ENCODE measurements at regions not wholly inside any gene's neighbourhood (a gene's known extent, or its start where the extent isn't known, plus 50 kb on each side); places are given as distances from the start of the nearest gene placed in this dataset.
"Not testable (repeated sequence)": the region's sequence is repeated elsewhere in the genome, so short reads cannot be mapped to it uniquely, and the experiment has no call there.

DNA sequence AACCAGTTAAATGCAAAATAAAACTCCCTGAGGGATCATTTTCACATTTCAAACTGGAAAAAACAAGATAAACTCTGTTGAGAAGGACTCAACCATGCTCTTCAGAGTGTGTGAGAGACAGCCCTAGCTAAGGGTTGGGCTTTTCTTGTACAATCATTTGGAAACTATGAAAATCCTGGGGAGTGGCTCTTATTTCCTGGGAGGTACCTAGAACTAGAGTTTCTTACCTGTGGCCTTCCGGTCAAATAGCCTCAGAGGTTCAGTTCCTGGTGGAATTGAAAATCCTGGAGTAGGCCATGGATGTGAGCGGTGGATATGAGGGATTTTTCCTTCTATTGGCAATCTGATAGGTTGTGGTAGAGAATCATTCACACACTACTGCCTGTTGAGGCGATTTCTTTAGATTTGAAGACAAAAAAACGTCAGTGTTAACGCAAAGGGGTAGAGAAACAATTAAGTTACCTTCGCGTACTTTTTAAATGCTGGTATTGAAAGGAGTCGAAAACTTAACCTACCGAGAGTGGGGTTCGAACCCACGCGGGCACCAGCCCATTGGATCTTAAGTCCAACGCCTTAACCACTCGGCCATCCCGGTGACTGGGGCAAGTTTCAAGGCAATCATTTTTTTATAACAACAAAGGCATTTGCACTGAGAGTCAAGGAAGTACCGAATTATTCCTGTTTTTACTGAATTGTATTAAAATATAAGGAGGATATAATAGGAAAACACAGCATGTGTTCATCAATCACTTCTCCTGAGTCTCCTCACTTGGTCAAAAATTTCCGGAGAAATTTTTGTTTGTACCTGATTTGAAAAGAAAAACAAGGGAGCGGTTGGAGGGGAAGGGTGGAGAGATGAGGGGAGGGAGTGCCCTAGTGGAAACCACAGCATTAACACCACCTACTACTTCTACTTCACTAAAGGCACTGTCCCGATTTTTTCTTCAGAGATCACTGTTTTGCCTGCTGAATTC is 191.3 kb downstream of the OR2B2 start:
- Histone ChIP-seq H3K4me1 (no peaks in the 10 kb centered on the region), H3K4me3 (no peak overlapping the region), H3K27me3 (peaks cover 64% of the 10 kb centered on the region), H3K36me3 (no peaks in the 10 kb centered on the region), H3K9me3 (no peaks in the 10 kb centered on the region), H3K27ac (no peak overlapping the region)
- ATAC-seq, result no peak
- WGBS, 2 donors (ENCODE audit: low coverage in 1 of 2), result 30 to 38% methylated on average over 14 to 19 of the region's 19 CpGs
- TF ChIP-seq CTCF (IDR thresholded peaks at IDR 0.05) (no peak), POLR2AphosphoS5 (IDR thresholded peaks at IDR 0.05) (no peak), EP300 (IDR thresholded peaks at IDR 0.05) (no peak), POLR2A (IDR thresholded peaks at IDR 0.05) (no peak)

GRCh38 chr6:27719039-27719438 is 193.2 kb downstream of the OR2B2 start:
- not testable (repeated sequence) for H3K27ac ChIP-seq, H3K36me3 ChIP-seq, H3K4me3 ChIP-seq, ATAC-seq, H3K4me1 ChIP-seq, H3K9me3 ChIP-seq
- WGBS, 2 donors (ENCODE audit: low coverage in 1 of 2), result 52 to 62% methylated on average over 5 to 8 of the region's 8 CpGs
- peaks cover 66% of the 10 kb centered on the region for H3K27me3 ChIP-seq

DNA sequence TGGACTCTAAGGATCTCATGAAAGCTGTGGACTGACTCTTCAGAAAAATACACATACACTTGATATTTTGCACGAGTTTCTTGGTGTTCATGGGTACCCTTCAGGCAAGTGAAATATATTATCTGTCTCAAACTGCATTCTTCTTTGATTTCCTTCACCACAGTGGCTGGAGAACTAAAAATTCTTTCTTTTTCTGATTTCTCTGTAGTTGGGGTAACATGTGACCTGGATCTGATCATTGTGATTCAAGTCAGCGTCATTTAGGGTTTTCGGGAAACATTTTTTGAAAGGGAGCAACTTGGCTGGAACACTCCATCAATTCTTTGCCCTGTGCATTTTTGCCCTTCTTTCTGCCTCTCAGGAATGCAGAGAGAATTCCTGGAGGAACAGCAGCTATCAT is 205.8 kb downstream of the OR2B2 start:
- H3K9me3 ChIP-seq, result no peaks in the 10 kb centered on the region
- H3K27me3 ChIP-seq, result peaks cover 16% of the 10 kb centered on the region
- TF ChIP-seq POLR2A (IDR thresholded peaks at IDR 0.05), result no peak
- TF ChIP-seq EP300 (IDR thresholded peaks at IDR 0.05), result no peak
- no peak for TF ChIP-seq POLR2AphosphoS5 (IDR thresholded peaks at IDR 0.05)
- TF ChIP-seq CTCF (IDR thresholded peaks at IDR 0.05), result no peak
- no peak overlapping the region for H3K4me3 ChIP-seq
- H3K4me1 ChIP-seq, result no peaks in the 10 kb centered on the region
- H3K27ac ChIP-seq, result no peak overlapping the region
- no peaks in the 10 kb centered on the region for H3K36me3 ChIP-seq
- no peak for ATAC-seq
- WGBS, 2 donors (ENCODE audit: low coverage in 1 of 2), result 88 to 90% methylated on average over 2 to 3 of the region's 3 CpGs

GRCh38 chr6:27700337-27700736 is 211.9 kb downstream of the OR2B2 start:
- TF ChIP-seq EP300 (IDR thresholded peaks at IDR 0.05), result no peak
- no peaks in the 10 kb centered on the region for H3K4me1 ChIP-seq
- H3K4me3 ChIP-seq, result no peak overlapping the region
- H3K27me3 ChIP-seq, result peaks cover 43% of the 10 kb centered on the region
- no peaks in the 10 kb centered on the region for H3K36me3 ChIP-seq
- no peaks in the 10 kb centered on the region for H3K9me3 ChIP-seq
- WGBS, 2 donors (ENCODE audit: low coverage in 1 of 2), result 85 to 89% methylated on average over 4 to 6 of the region's 6 CpGs
- H3K27ac ChIP-seq, result no peak overlapping the region
- ATAC-seq, result no peak

DNA sequence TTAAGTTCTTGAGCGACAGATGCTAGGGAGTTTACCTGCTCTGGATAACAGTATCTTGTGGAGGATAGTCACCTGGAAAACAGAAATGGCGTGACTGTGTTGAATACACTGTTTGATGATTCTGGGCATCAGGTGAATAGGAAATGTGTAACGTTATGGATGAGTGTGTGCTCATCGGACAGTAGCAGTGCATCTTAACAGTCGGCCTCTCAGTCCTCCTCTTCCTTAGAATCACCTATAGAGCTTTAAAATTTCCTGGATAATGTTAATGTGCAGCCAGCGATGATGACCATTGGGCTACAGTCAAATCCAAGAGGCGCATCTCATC is 217.7 kb downstream of the OR2B2 start:
- Histone ChIP-seq H3K4me3 (peak overlapping the region in 1 of 2 donors; percentile 43), H3K27me3 (peaks cover 64% of the 10 kb centered on the region), H3K9me3 (no peaks in the 10 kb centered on the region), H3K4me1 (peaks cover 0 to 10% (median 0%) of the 10 kb centered on the region in 3 donors), H3K36me3 (no peaks in the 10 kb centered on the region), H3K27ac (no peak overlapping the region)
- 37 to 49% methylated on average over 2 to 7 of the region's 7 CpGs for WGBS, 2 donors (ENCODE audit: low coverage in 1 of 2)
- TF ChIP-seq EP300 (IDR thresholded peaks at IDR 0.05) (no peak), POLR2AphosphoS5 (IDR thresholded peaks at IDR 0.05) (no peak), POLR2A (IDR thresholded peaks at IDR 0.05) (no peak)
- ATAC-seq, result no peak

GRCh38 chr6:27693766-27694546 is 218.2 kb downstream of the OR2B2 start:
- Histone ChIP-seq H3K36me3 (no peaks in the 10 kb centered on the region), H3K4me3 (peak overlapping the region; percentile 15 to 43), H3K9me3 (no peaks in the 10 kb centered on the region), H3K27me3 (peaks cover 64% of the 10 kb centered on the region), H3K27ac (no peak overlapping the region), H3K4me1 (peaks cover 0 to 10% (median 0%) of the 10 kb centered on the region in 3 donors)
- WGBS, 2 donors (ENCODE audit: low coverage in 1 of 2), result 1 to 2% methylated on average over 23 to 24 of the region's 34 CpGs
- TF ChIP-seq POLR2A (IDR thresholded peaks at IDR 0.05) (no peak), CTCF (IDR thresholded peaks at IDR 0.05) (no peak), EP300 (IDR thresholded peaks at IDR 0.05) (no peak), POLR2AphosphoS5 (IDR thresholded peaks at IDR 0.05) (no peak)
- no peak for ATAC-seq

DNA sequence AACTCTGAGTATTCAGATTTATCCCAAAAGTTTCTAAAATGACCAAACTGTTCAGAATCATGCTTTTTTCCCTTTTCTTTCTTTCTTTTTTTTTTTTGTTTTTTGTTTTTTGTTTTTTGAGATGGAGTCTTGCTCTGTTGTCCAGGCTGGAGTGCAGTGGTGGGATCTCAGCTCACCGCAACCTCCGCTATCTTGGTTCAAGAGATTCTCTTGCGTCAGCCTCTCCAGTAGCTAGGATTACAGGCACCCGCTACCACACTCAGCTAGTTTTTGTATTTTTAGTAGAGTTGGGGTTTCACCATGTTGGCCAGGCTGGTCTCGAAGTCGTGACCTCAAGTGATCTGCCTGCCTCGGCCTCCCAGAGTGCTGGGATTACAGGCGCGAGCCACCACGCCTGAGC is 219.2 kb upstream of the ZNF184 start:
- H3K9me3 ChIP-seq, H3K36me3 ChIP-seq, H3K4me3 ChIP-seq, H3K27ac ChIP-seq, ATAC-seq: not testable (repeated sequence)
- Histone ChIP-seq H3K4me1 (peaks cover 0 to 23% (median 0%) of the 10 kb centered on the region in 3 donors), H3K27me3 (peaks cover 52% of the 10 kb centered on the region)
- WGBS, 2 donors (ENCODE audit: low coverage in 1 of 2), result 97 to 100% methylated on average over 2 to 8 of the region's 10 CpGs

Measured in gastroesophageal sphincter (tissue), 4 donors.